B cell (primary cell): ENCODE measurements at regions not wholly inside any gene's neighbourhood (a gene's known extent, or its start where the extent isn't known, plus 50 kb on each side); places are given as distances from the start of the nearest gene placed in this dataset.

Experiments used
- ATAC-seq: fragments of 200-7000 bp; cut with Tn5 transposase; one replicate; pipeline ENCODE4 v1.10.0; 2021; ENCODE audit warnings: low read depth, mild to moderate bottlenecking, moderate number of reproducible peaks, moderate library complexity
- CTCF ChIA-PET: fragments of 350-600 bp; sonication (Branson Sonifier 250); formaldehyde crosslinking; loops from one replicate; lab custom pipeline; 2021; ENCODE audit warnings: antibody characterized with exemption, inconsistent platforms; lab: Charles Lee
- POLR2A ChIA-PET: fragments of 350-600 bp; sonication (Branson Sonifier 250); formaldehyde crosslinking; loops from one replicate; lab custom pipeline; 2021; ENCODE audit warnings: antibody characterized with exemption; lab: Charles Lee
- DNase-seq: peaks from one replicate; pipeline ENCODE4 v3.0.0; 2013
- H2AFZ ChIP-seq: 2 replicates; pipeline ENCODE4 v1.6.1; 2012; ENCODE audit warnings: mild to moderate bottlenecking, low read depth, low read length; ENCODE audit not compliant: insufficient read depth, poor library complexity, severe bottlenecking
- H3K27ac ChIP-seq, 2 donors: 1 replicate in 1 of 2; 2 replicates in 1 of 2; pipeline ENCODE4 v1.5.1; 2012 to 2013; ENCODE audit warnings: low read length in 2 of 2, mild to moderate bottlenecking in 2 of 2, moderate library complexity in 1 of 2
- H3K27me3 ChIP-seq, 4 experiments: fragments of 200-600 bp in 1 of 4; sonication (generic) in 1 of 4; replicated peaks in 1 of 4; 1 replicate in 2 of 4; 2 replicates in 2 of 4; pipeline versions ENCODE4 v1.6.1 to v1.7.0; 2013 to 2016; ENCODE audit warnings: low read length in 3 of 4, mild to moderate bottlenecking in 2 of 4, mixed read lengths in 1 of 4, moderate library complexity in 1 of 4; ENCODE audit not compliant: insufficient read depth in 4 of 4, control insufficient read depth in 3 of 4; ENCODE audit errors: control extremely low read depth in 1 of 4
- H3K36me3 ChIP-seq, 2 experiments: replicated peaks in 1 of 2; 1 replicate in 1 of 2; 2 replicates in 1 of 2; pipeline versions ENCODE4 v1.6.1 to v1.7.1; 2013; ENCODE audit warnings: low read length in 1 of 2; ENCODE audit not compliant: insufficient read depth in 2 of 2, control insufficient read depth in 1 of 2; ENCODE audit errors: control extremely low read depth in 1 of 2, extremely low read depth in 1 of 2
- H3K4me1 ChIP-seq, 2 donors: fragments of 200-600 bp in 1 of 2; sonication (generic) in 1 of 2; 1 replicate in 1 of 2; 2 replicates in 1 of 2; pipeline versions ENCODE4 v1.5.1 to v1.6.1; 2013 to 2017; ENCODE audit warnings: low read length in 2 of 2; ENCODE audit not compliant: control insufficient read depth in 2 of 2, insufficient read depth in 2 of 2
- H3K4me2 ChIP-seq: replicated peaks from 2 replicates; pipeline ENCODE3; 2012; ENCODE audit warnings: mild to moderate bottlenecking, low read depth, low read length; ENCODE audit not compliant: poor library complexity, severe bottlenecking
- H3K4me3 ChIP-seq, 5 experiments: fragments of 200-600 bp in 1 of 5; sonication (generic) in 1 of 5; 1 replicate in 3 of 5; 2 replicates in 2 of 5; pipeline versions ENCODE4 v1.5.1 to v1.7.0; 2011 to 2016; ENCODE audit warnings: low read length in 4 of 5, mild to moderate bottlenecking in 4 of 5, low read depth in 2 of 5, control low read depth in 1 of 5, moderate library complexity in 1 of 5; ENCODE audit not compliant: insufficient read depth in 1 of 5; ENCODE audit errors: control extremely low read depth in 1 of 5, extremely low read depth in 1 of 5
- H3K79me2 ChIP-seq: fragments of 200-600 bp; sonication (generic); one replicate; pipeline ENCODE4 v1.6.0; 2016; ENCODE audit warnings: low read length; ENCODE audit not compliant: control insufficient read depth, insufficient read depth
- H3K9ac ChIP-seq: fragments of 200-600 bp; sonication (generic); 2 replicates; pipeline ENCODE4 v1.6.1; 2017; ENCODE audit warnings: mild to moderate bottlenecking, low read length, moderate library complexity
- H3K9me3 ChIP-seq, 3 donors: one replicate each; pipeline versions ENCODE4 v1.6.1 to v1.7.1; 2013; ENCODE audit warnings: low read length in 2 of 3; ENCODE audit not compliant: control insufficient read depth in 2 of 3, insufficient read depth in 1 of 3; ENCODE audit errors: control extremely low read depth in 1 of 3
- H4K20me1 ChIP-seq: 2 replicates; pipeline ENCODE4 v1.6.0; 2012; ENCODE audit warnings: mild to moderate bottlenecking, low read length; ENCODE audit not compliant: insufficient read depth, control insufficient read depth, poor library complexity, severe bottlenecking
- H3K27ac Mint-ChIP-seq: one replicate; pipeline ENCODE4 v1.8.0; 2021; ENCODE audit warnings: mixed read lengths
- H3K27me3 Mint-ChIP-seq: one replicate; pipeline ENCODE4 v1.8.0; 2021; ENCODE audit warnings: mixed read lengths
- H3K4me1 Mint-ChIP-seq: one replicate; pipeline ENCODE4 v1.8.0; 2021; ENCODE audit warnings: mixed read lengths
- H3K4me3 Mint-ChIP-seq: one replicate; pipeline ENCODE4 v1.8.0; 2021; ENCODE audit warnings: mixed read lengths
- H3K9me3 Mint-ChIP-seq: one replicate; pipeline ENCODE4 v1.8.0; 2022; ENCODE audit warnings: mixed read lengths; ENCODE audit not compliant: insufficient read depth
- EZH2 ChIP-seq: IDR thresholded peaks from 2 replicates; pipeline ENCODE4 v1.6.1; 2012; ENCODE audit warnings: borderline replicate concordance, low read depth, mild to moderate bottlenecking, moderate library complexity, low read length; ENCODE audit not compliant: insufficient read depth, poor library complexity, severe bottlenecking
- WGBS: methylation state at CpG from one replicate; pipeline ENCODE4 v1.1.5; 2013; ENCODE audit warnings: missing lambda C conversion rate; ENCODE audit not compliant: insufficient coverage; 5-methylcytosine and 5-hydroxymethylcytosine counted together
- intact Hi-C: fragments of 100-400 bp; cut with micrococcal nuclease; formaldehyde crosslinking; loops from one replicate; pipeline ENCODE4 v1.10.0; 2022
- TF ChIP-seq, protein P1 (sequence below): fragments of 200-600 bp; IDR thresholded peaks from one replicate; pipeline ENCODE4 v1.8.0; 2022; ENCODE audit warnings: antibody characterized with exemption, mild to moderate bottlenecking

DNA sequence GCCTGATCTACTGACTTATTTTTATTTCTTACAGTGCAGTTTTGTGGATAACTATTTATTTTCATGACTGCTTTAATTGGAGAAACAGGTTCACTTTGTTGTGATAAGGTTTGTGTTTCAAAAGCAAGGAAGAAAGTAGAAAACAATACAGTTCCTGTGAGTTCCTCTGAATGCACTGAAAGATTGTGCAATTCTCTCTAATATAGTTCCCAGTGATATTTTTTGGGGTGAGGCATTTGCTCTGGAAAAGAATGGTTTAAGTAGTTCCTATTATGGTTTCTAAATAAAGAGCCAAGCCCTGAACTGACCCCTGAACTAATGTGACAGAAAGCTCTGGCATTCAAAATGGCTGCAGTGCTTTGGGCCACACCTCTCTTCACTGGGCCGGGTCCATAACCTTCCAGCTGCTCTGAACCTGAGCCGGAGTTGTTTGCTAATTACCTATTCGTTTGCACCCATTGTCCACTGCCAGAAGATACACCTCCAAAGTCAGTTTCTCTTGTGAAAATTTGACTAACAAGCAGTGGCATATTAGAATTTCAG is 56.6 kb upstream of the VTCN1 start:
- H3K27me3 Mint-ChIP-seq, result peaks cover 17% of the 10 kb centered on the region
- 93% methylated on average over 3 of the region's 3 CpGs for WGBS
- Histone ChIP-seq H3K79me2 (no peaks in the 10 kb centered on the region), H3K36me3 (no peaks in the 10 kb centered on the region), H3K4me1 (no peaks in the 10 kb centered on the region), H3K9me3 (no peaks in the 10 kb centered on the region), H3K4me3 (no peak overlapping the region), H3K9ac (no peak overlapping the region), H4K20me1 (no peaks in the 10 kb centered on the region), H3K27me3 (peaks cover 0 to 3% (median 0%) of the 10 kb centered on the region in 4 experiments), H2AFZ (no peak overlapping the region), H3K27ac (no peak overlapping the region), H3K4me2 (no peak overlapping the region)
- ChIA-PET CTCF (interaction anchor here (1.0 kb wide), 1 partner anchor 9 kb away, joined by 3 read pairs; no protein-coding TSS in a partner anchor), POLR2A (no interaction called here)
- ATAC-seq (no peak), DNase-seq (no peak)
- H3K4me1 Mint-ChIP-seq, result no peaks in the 10 kb centered on the region
- intact Hi-C loops, result no loop called here
- H3K27ac Mint-ChIP-seq, result no peak overlapping the region
- H3K4me3 Mint-ChIP-seq, result no peak overlapping the region
- no peaks in the 10 kb centered on the region for H3K9me3 Mint-ChIP-seq
- TF ChIP-seq, protein P1, sequence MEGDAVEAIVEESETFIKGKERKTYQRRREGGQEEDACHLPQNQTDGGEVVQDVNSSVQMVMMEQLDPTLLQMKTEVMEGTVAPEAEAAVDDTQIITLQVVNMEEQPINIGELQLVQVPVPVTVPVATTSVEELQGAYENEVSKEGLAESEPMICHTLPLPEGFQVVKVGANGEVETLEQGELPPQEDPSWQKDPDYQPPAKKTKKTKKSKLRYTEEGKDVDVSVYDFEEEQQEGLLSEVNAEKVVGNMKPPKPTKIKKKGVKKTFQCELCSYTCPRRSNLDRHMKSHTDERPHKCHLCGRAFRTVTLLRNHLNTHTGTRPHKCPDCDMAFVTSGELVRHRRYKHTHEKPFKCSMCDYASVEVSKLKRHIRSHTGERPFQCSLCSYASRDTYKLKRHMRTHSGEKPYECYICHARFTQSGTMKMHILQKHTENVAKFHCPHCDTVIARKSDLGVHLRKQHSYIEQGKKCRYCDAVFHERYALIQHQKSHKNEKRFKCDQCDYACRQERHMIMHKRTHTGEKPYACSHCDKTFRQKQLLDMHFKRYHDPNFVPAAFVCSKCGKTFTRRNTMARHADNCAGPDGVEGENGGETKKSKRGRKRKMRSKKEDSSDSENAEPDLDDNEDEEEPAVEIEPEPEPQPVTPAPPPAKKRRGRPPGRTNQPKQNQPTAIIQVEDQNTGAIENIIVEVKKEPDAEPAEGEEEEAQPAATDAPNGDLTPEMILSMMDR, result no peak
- no peak for TF ChIP-seq EZH2

DNA sequence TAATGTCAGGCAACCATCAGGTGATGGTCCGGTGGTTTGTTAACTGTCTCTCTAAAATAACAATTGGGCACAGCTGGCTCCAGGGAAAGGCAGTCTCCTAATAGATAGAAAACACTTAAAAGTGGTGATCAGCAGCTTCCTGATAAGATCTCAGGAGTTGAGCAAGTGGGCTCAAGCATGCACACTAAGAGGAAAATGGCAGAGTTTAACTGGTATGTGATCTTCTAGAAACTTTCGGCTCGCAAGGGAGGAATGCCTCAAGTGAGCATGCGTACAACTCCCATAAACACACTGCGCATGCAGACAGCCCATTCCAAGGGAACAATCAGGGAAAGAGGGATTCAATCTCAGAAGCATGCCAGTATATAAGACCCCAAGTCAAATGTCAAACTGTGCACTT is 52.2 kb upstream of the VTCN1 start:
- WGBS, result 100% methylated on average over 2 of the region's 5 CpGs
- H3K4me1 ChIP-seq, result no peaks in the 10 kb centered on the region
- intact Hi-C loops, result no loop called here
- POLR2A ChIA-PET, result no interaction called here
- Mint-ChIP-seq H3K4me3 (no peak overlapping the region), H3K27me3 (peaks cover 22% of the 10 kb centered on the region), H3K27ac (no peak overlapping the region), H3K4me1 (no peaks in the 10 kb centered on the region), H3K9me3 (peaks cover 3% of the 10 kb centered on the region)
- H4K20me1 ChIP-seq, result no peaks in the 10 kb centered on the region
- no peak overlapping the region for H2AFZ ChIP-seq
- H3K27me3 ChIP-seq, result no peaks in the 10 kb centered on the region
- no peak for ATAC-seq
- H3K27ac ChIP-seq, result no peak overlapping the region
- H3K36me3 ChIP-seq, result no peaks in the 10 kb centered on the region
- CTCF ChIA-PET, result no interaction called here
- H3K4me2 ChIP-seq, result no peak overlapping the region
- no peaks in the 10 kb centered on the region for H3K79me2 ChIP-seq
- H3K9ac ChIP-seq, result no peak overlapping the region
- H3K9me3 ChIP-seq, result peaks cover 0 to 7% (median 0%) of the 10 kb centered on the region in 3 donors
- H3K4me3 ChIP-seq, result no peak overlapping the region
- no peak for DNase-seq
- TF ChIP-seq EZH2, result no peak
- TF ChIP-seq, protein P1, result no peak
